ENCODE measurements at regions not wholly inside any gene's neighbourhood (a gene's known extent, or its start where the extent isn't known, plus 50 kb on each side); places are given as distances from the start of the nearest gene placed in this dataset.

GRCh38 chr6:130693944-130694343, 133.3 kb upstream of the SMLR1 start:
- Histone ChIP-seq H3K27me3 (replicated peaks; ENCODE audit: control insufficient read depth, insufficient read depth, low read length) (no peaks in the 10 kb centered on the region), H3K36me3 (ENCODE audit: control insufficient read depth, insufficient read depth, low read length) (no peaks in the 10 kb centered on the region), H3K4me3 (replicated peaks; ENCODE audit: low read depth, low read length) (no peak overlapping the region)
- no peak for TF ChIP-seq CTCF (IDR thresholded peaks at IDR 0.05; ENCODE audit: insufficient read depth, low read length, poor library complexity, severe bottlenecking)
- DNase-seq (ENCODE audit: extremely low read depth, insufficient read length): no peak

GRCh38 chr6:130694606-130695005, 132.6 kb upstream of the SMLR1 start:
- H3K4me3 ChIP-seq (replicated peaks; ENCODE audit: low read depth, low read length): no peak overlapping the region
- H3K36me3 ChIP-seq (ENCODE audit: control insufficient read depth, insufficient read depth, low read length): no peaks in the 10 kb centered on the region
- DNase-seq (ENCODE audit: extremely low read depth, insufficient read length): no peak
- H3K27me3 ChIP-seq (replicated peaks; ENCODE audit: control insufficient read depth, insufficient read depth, low read length): no peaks in the 10 kb centered on the region
- no peak for TF ChIP-seq CTCF (IDR thresholded peaks at IDR 0.05; ENCODE audit: insufficient read depth, low read length, poor library complexity, severe bottlenecking)

- TF ChIP-seq CTCF (IDR thresholded peaks at IDR 0.05; ENCODE audit: insufficient read depth, low read length, poor library complexity, severe bottlenecking): no peak
- no peak for DNase-seq (ENCODE audit: extremely low read depth, insufficient read length)
- Histone ChIP-seq H3K4me3 (replicated peaks; ENCODE audit: low read depth, low read length) (no peak overlapping the region), H3K36me3 (ENCODE audit: control insufficient read depth, insufficient read depth, low read length) (no peaks in the 10 kb centered on the region), H3K27me3 (replicated peaks; ENCODE audit: control insufficient read depth, insufficient read depth, low read length) (no peaks in the 10 kb centered on the region)
Measured at GRCh38 chr6:130696806-130697205, 130.4 kb upstream of the SMLR1 start.

DNA sequence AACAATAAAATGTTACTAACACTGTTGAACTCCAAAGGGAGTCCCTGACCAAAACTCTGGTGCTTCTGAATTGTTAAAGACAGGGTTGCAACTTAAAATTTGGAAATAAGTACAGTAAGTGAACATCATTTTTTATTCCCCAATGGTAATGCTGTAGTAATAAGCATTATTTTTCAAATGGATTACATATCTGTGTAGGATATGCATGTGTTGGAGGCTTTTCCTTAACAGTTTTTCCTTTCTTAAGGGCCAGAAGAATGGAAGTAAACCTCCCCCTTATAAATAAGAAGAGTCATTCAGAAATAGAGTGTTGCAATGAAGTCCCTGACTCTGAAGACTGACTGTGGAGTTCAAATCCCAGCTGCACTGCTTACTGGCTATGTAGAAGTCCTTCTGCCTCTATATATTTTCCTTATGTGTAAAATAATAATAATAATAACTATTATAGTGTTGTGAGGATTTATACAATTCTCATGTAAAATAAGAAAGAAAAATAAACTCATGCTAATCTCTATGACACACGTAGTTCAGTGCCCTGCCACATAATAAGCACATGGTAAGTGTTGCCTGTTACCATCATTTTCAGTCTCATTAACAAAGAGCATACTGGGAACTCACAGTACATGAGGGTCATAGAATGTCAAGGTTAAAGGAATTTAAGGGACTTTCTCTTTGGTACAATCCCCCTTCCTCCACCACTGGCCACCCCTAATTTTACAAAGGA, 129.8 kb upstream of the SMLR1 start:
- Histone ChIP-seq H3K36me3 (ENCODE audit: control insufficient read depth, insufficient read depth, low read length) (no peaks in the 10 kb centered on the region), H3K4me3 (replicated peaks; ENCODE audit: low read depth, low read length) (no peak overlapping the region), H3K27me3 (replicated peaks; ENCODE audit: control insufficient read depth, insufficient read depth, low read length) (no peaks in the 10 kb centered on the region)
- TF ChIP-seq CTCF (IDR thresholded peaks at IDR 0.05; ENCODE audit: insufficient read depth, low read length, poor library complexity, severe bottlenecking): no peak
- peak; percentile 20 for DNase-seq (ENCODE audit: extremely low read depth, insufficient read length)

DNA sequence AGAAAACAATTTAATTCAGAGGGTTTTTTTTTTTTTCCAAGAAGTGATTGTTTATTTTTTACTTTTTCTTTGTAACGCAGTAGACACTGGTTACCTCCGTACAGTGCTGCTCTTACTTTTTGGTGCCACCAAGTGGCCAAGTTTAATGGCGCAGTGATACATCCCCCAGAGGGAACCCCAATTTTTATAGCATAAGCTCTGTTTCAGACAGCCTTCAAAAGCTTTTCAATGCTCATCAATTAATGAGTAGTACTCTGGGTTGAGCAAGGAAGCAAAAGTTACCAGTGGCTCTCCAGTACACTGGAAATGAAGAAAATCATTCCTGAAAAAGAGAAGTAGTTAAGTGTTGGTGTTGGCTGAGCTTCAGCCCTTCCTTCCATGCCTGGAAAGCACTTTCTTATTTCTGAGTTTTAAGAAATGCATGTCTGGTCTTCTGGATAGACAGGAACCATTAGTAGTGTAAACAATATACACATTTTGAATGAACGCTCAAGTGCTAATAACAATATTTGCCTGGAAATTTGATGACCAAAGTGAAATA, 129.1 kb upstream of the SMLR1 start:
- no peaks in the 10 kb centered on the region for H3K36me3 ChIP-seq (ENCODE audit: control insufficient read depth, insufficient read depth, low read length)
- H3K27me3 ChIP-seq (replicated peaks; ENCODE audit: control insufficient read depth, insufficient read depth, low read length): no peaks in the 10 kb centered on the region
- H3K4me3 ChIP-seq (replicated peaks; ENCODE audit: low read depth, low read length): no peak overlapping the region
- peak; percentile 38 for DNase-seq (ENCODE audit: extremely low read depth, insufficient read length)
- peak; percentile 73 for TF ChIP-seq CTCF (IDR thresholded peaks at IDR 0.05; ENCODE audit: insufficient read depth, low read length, poor library complexity, severe bottlenecking)
